Activated B cell treated with CpG ODN at 0.5 μM for 24 hours (primary cell): ENCODE measurements at regions not wholly inside any gene's neighbourhood (a gene's known extent, or its start where the extent isn't known, plus 50 kb on each side); places are given as distances from the start of the nearest gene placed in this dataset.
"Not testable (repeated sequence)": the region's sequence is repeated elsewhere in the genome, so short reads cannot be mapped to it uniquely, and the experiment has no call there.

ENCODE experiments used
- ATAC-seq: fragments of 200-7000 bp; cut with Tn5 transposase; one replicate; pipeline ENCODE4 v1.10.0; 2021; ENCODE audit warnings: low read depth, mild to moderate bottlenecking, moderate library complexity
- CTCF ChIA-PET: fragments of 350-600 bp; sonication (Branson Sonifier 250); formaldehyde crosslinking; loops from one replicate; lab custom pipeline; 2021; ENCODE audit warnings: antibody characterized with exemption; lab: Charles Lee
- POLR2A ChIA-PET: fragments of 350-600 bp; sonication (Branson Sonifier 250); formaldehyde crosslinking; loops from one replicate; lab custom pipeline; 2021; ENCODE audit warnings: antibody characterized with exemption; lab: Charles Lee
- DNase-seq: peaks from one replicate; pipeline ENCODE4 v3.0.0; 2022
- H3K27ac Mint-ChIP-seq: one replicate; pipeline ENCODE4 v1.8.0; 2020; ENCODE audit warnings: mixed read lengths
- H3K27me3 Mint-ChIP-seq: one replicate; pipeline ENCODE4 v1.8.0; 2021; ENCODE audit warnings: mixed read lengths
- H3K36me3 Mint-ChIP-seq: one replicate; pipeline ENCODE4 v1.8.0; 2021; ENCODE audit warnings: low read depth, mixed read lengths
- H3K4me1 Mint-ChIP-seq: one replicate; pipeline ENCODE4 v1.8.0; 2021; ENCODE audit warnings: mixed read lengths
- H3K4me3 Mint-ChIP-seq: one replicate; pipeline ENCODE4 v1.8.0; 2020; ENCODE audit warnings: mild to moderate bottlenecking, mixed read lengths
- H3K9me3 Mint-ChIP-seq: one replicate; pipeline ENCODE4 v1.8.0; 2020; ENCODE audit warnings: mixed read lengths
- CTCF ChIP-seq: fragments of 200-600 bp; IDR thresholded peaks from one replicate; pipeline ENCODE4 v1.8.0; 2022; ENCODE audit warnings: antibody characterized with exemption, mild to moderate bottlenecking
- intact Hi-C: fragments of 100-400 bp; cut with micrococcal nuclease; formaldehyde crosslinking; loops from one replicate; pipeline ENCODE4 v1.15.1; 2024

GRCh38 chr2:16907645-16908282, 242.1 kb upstream of the CYRIA start:
- H3K27ac Mint-ChIP-seq = no peak overlapping the region
- DNase-seq (no peak), ATAC-seq (no peak)
- ChIA-PET CTCF (no interaction called here), POLR2A (no interaction called here)
- H3K36me3 Mint-ChIP-seq = no peaks in the 10 kb centered on the region
- H3K4me3 Mint-ChIP-seq = no peak overlapping the region
- H3K4me1 Mint-ChIP-seq = no peaks in the 10 kb centered on the region
- TF ChIP-seq CTCF = no peak
- no peaks in the 10 kb centered on the region for H3K9me3 Mint-ChIP-seq
- intact Hi-C loops = no loop called here
- peaks cover 3% of the 10 kb centered on the region for H3K27me3 Mint-ChIP-seq

GRCh38 chr2:16905325-16905724, 239.7 kb upstream of the CYRIA start:
- ATAC-seq, H3K27ac Mint-ChIP-seq, H3K27me3 Mint-ChIP-seq, DNase-seq, H3K36me3 Mint-ChIP-seq, H3K4me3 Mint-ChIP-seq, CTCF ChIA-PET, H3K4me1 Mint-ChIP-seq, H3K9me3 Mint-ChIP-seq, POLR2A ChIA-PET, intact Hi-C loops: not testable (repeated sequence)

- Mint-ChIP-seq H3K27me3 (no peaks in the 10 kb centered on the region), H3K4me1 (no peaks in the 10 kb centered on the region), H3K9me3 (no peaks in the 10 kb centered on the region), H3K27ac (no peak overlapping the region), H3K36me3 (no peaks in the 10 kb centered on the region), H3K4me3 (no peak overlapping the region)
- no peak for TF ChIP-seq CTCF
- POLR2A ChIA-PET = no interaction called here
- ATAC-seq (peak; percentile 42), DNase-seq (no peak)
- intact Hi-C loops = loop anchor here (2.0 kb wide), 1 partner anchor 128 kb away; no protein-coding TSS in a partner anchor
- CTCF ChIA-PET = no interaction called here
These were observed 234.9 kb upstream of the CYRIA start for GRCh38 chr2:16900405-16901025.

- no peak for DNase-seq
- H3K36me3 Mint-ChIP-seq = no peaks in the 10 kb centered on the region
- no peaks in the 10 kb centered on the region for H3K27me3 Mint-ChIP-seq
- POLR2A ChIA-PET = no interaction called here
- CTCF ChIA-PET = no interaction called here
- no peak for TF ChIP-seq CTCF
- H3K4me1 Mint-ChIP-seq = no peaks in the 10 kb centered on the region
- no peaks in the 10 kb centered on the region for H3K9me3 Mint-ChIP-seq
- ATAC-seq = no peak
- no peak overlapping the region for H3K27ac Mint-ChIP-seq
- no peak overlapping the region for H3K4me3 Mint-ChIP-seq
- intact Hi-C loops = loop anchor here (2.0 kb wide), 1 partner anchor 127 kb away; no protein-coding TSS in a partner anchor
These were observed 234.3 kb upstream of the CYRIA start for GRCh38 chr2:16899958-16900357.

GRCh38 chr2:16890081-16890480, 224.4 kb upstream of the CYRIA start:
- no peaks in the 10 kb centered on the region for H3K27me3 Mint-ChIP-seq
- no peak overlapping the region for H3K27ac Mint-ChIP-seq
- H3K9me3 Mint-ChIP-seq = no peaks in the 10 kb centered on the region
- no peak overlapping the region for H3K4me3 Mint-ChIP-seq
- H3K4me1 Mint-ChIP-seq = no peaks in the 10 kb centered on the region
- H3K36me3 Mint-ChIP-seq = no peaks in the 10 kb centered on the region
- no peak for TF ChIP-seq CTCF
- ATAC-seq (no peak), DNase-seq (no peak)
- ChIA-PET POLR2A (no interaction called here), CTCF (no interaction called here)
- intact Hi-C loops = no loop called here
